Stromal cell of bone marrow (primary cell): ENCODE measurements at regions not wholly inside any gene's neighbourhood (a gene's known extent, or its start where the extent isn't known, plus 50 kb on each side); places are given as distances from the start of the nearest gene placed in this dataset.
"Not testable (repeated sequence)": the region's sequence is repeated elsewhere in the genome, so short reads cannot be mapped to it uniquely, and the experiment has no call there.

Experiments
- DNase-seq: peaks from one replicate; pipeline ENCODE4 v3.0.0-alpha.2; 2012; ENCODE audit warnings: low read depth

DNA sequence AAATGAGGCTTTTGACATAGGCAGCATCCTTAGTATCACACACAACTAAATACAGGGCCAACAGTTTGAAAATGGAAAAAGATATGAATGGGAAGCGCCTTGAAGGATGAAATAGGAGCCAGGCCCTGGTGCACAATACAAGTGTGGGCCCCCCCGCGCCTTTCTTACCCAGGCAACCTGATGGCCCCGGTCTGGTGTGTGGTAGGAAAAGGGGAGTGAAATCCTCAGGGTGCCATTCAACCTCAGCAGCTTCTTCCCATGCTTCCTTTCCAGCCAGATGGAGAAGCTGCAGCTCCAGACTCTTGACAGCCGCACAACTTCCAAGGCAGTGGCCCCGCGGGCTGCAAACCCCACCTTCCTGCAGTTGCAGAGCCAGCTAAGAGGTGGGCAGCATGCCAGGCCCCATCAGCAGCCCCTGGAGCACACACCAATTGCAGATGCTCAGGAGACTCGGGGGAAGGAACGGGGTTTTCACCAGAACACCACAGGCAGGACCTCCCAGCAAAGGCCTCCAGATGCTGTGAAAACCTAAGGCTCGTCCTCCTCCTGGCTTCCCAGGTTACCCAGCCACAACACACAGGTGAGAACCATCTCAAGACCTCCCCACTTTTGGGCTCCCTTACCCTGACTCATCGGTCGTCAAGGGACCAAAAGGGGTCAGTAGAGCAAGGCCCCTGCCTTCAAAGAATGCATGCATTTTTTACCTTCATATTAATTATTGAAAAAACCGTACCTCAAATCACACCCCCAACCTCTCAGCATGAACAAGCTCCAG lies 101.6 kb downstream of the CPN2 start:
- DNase-seq, result no peak

DNA sequence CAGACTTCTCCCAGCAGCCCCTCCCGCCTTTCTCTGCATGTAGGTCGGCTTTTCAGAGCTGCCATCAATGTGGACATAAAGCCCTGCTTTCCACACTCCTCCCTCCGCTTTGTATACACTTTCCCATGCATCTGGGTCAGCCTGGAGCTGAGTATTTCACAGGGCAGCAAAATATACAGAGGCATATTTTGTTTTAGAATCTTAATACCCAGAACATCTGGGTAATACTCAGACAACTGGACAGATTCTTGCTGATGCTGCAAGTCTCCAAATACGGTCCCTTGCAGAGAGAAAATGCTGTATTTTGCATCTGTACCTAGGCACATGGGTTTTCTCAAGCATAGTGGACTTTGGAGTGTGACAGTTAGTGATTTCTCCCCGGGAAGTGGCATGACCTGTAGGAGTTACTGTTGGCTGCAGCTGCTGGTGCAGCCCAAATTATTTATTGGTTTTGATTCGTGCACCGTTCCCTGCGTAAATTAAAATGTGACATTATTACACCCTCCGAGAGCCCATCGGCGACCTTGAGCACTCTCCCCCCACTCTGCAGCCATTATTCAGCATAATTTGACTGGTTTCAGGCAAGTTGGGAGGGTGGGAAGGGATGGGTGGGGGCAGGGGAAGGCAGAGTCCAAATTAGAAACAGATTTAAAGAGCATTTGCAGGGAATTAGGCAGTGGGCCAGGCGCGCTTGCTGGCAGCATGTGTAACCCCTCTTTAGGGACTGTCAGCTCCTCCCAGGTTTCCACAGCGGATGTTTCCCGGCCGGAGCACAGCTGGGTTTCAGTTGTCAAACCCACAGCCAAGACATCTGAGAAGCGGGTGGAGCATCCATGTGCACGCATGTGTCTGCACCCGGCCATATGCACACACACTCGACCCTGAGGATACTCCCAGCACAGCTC lies 100.8 kb downstream of the CPN2 start:
- peak; percentile 49 for DNase-seq

DNA sequence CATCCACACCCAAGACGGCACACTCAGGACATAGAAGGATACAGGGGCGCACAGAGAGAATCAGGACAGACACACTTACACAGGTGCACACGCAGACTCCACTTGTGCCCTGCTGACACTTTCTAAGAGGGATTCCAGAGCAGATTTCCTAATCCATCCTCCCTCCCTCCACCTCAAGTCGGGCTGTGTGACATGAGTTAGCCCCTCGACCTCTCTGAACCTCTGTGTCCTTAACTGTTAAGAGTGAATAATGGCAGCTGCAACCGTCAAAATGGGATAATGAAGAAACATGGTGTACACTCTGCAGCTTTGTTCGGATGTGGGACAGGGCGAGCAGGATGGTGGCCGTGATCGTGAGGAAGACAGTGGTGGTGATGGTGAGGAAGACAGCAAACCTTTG lies 100.1 kb downstream of the CPN2 start:
- DNase-seq, result no peak

DNA sequence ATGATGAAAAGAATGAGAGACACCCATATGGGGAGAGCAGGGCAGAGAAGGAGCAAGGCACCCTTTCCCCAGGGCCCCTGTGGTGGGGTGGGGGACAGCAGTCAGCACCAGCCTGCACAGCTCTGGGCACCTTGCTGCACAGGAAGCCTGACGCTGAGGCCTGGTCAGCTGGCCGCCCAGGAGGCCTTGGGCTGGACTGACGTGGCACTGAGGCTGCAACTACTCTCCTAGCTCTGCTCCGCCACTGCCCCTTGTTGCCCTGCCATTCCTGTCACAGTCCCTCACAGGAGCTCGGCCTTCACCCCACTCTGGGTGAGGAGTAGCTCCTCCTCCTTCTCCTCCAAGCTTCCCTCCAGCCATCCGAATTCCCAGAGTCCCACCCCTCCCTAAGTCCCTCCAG lies 99.7 kb downstream of the CPN2 start:
- DNase-seq, result no peak

DNA sequence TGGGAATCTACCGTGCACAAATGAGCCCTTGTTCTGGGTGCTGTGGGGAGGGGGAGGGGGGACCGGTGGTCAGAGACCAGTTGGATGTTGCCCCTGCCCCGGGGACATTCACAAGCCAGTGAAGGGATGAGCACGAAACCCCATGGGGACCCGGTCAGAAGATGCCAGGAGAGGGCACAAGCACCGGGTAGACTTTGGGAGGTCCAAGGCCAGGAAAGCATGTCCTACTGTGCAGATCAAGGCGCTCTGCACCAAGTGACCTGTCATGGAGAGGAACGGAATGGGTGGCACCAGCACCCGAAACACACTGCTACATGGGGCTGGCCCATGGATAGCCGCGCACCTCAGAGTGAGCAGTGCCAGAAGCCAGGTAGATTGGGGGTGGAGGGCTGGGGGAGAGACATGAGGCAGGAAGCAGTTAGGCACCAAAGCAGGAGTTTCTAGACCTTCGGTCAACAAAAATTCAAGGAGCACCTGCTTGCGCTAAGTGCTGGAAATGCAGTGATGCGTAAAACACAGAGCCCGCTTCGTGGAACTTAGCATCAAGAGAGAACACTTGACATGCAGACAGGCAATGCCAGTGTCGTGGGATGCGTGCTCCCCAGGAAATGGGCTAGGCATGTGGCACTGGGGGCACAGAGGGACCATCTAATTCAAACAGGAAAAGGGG lies 99.1 kb downstream of the CPN2 start:
- DNase-seq, result no peak

DNA sequence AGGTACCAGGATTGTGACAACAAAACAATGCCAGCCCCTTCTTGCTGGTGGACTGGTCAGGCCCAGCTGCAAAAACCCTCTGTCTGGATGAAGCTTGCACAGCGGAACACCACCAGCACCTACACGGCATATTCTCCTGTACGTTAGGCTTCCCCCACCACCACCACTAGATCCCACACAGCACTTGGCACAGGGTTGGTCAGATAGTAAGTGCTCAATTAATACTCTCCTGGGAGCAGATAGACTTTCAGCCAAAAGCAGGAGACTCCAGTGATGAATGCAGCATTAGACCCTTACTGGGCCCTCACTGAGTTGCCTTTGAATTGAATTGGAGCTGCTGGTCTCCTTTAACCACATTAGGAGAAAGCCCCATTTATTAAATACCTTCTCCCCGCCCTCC lies 97.9 kb downstream of the CPN2 start:
- DNase-seq, result no peak

DNA sequence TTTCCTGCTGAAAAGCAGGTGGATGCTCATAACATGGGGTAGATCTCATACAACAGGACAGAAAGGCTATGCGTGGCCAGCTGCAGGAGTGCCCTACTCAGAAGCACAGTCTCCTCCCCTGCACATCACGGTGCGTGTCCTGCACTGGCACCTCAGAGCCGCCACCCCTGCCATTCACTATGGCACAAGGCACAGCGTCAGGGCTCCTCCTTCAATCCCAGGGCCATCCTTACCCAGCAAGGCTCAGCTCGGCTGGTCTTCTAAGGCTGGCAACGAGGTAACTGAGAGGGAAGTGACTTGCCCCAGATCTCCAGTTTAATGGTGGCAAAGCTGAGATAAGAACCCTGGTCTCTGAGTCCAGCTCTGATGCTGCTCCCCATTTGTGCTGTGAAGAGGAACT lies 97.1 kb downstream of the CPN2 start:
- no peak for DNase-seq

DNA sequence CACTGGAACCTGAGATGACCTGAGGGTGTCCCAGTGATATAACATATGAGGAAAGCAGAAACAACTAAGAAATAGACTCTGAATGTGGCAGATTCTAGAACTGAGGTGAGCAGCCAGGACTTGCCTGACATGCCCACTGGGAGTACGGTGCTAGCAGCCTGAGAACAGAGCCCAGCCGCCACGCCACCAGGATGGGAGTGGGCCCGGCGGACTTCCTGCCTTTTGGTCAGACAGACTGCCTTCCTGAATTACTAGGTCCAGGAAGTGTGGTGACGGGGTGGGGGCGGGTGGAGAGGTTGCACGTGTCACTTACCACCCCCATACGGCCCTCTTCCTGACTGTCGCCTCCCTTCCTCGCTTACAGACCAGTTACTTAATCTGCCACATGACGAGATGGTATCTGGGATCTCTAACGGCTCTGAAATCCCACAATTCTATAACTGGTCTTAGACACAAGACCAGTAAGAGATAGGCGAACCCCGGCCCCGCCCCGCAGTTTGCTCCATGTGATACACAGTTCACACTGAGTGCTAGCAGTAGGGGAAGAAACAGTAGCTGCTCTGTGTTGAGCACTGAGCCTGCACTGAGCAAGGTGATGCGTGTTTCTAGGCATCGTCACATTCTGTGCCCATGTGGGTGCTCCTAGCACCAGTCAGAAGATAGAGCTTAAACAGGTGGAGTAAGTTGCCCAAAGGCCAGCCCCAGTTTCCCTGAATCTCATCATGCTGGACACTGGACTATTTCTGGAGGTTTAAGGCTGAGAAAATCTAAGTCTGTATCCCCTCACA lies 95.7 kb downstream of the CPN2 start:
- DNase-seq, result no peak

DNA sequence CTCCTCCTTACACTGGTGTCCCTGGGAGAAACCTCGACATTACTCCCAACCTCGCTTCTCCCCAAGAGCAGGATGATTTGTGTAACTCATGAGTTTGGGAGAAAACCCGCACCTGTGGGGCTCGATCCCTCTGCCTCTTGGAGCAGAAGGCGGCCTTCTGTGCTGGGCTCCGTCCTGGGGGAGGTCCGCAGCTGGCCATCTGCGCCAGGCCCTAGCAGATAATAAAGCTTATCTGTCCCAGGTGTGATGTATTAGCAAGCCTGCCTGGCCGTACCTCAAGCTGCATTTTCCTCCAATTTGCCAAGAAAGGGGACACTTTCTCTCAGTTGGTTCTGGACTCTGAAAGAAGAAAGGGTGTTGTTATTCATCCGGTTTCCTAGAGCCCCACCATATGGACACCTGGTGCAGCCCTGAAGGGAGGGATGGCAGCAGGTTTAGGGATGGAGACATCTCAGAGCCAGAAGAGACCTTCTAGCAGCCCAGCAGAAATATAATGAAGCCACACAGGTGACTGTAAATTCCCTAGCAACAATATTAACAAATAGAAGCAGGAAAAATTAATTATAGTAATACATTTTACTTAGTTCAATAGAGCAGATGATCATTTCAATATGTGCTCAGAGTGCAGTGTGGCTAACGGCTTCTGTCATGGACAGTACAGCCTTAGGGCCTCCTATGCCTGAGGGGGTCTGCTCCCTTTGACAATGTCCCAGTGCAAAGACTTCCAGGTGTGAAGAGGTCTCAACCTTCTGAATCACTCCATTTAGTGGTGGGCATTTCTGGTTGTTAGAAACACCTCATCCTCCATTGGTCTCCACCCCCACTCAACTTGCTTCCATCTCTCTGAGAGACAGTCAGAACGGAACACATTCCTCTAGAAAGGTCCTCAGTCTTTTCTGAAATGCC lies 94.8 kb downstream of the CPN2 start:
- no peak for DNase-seq

DNA sequence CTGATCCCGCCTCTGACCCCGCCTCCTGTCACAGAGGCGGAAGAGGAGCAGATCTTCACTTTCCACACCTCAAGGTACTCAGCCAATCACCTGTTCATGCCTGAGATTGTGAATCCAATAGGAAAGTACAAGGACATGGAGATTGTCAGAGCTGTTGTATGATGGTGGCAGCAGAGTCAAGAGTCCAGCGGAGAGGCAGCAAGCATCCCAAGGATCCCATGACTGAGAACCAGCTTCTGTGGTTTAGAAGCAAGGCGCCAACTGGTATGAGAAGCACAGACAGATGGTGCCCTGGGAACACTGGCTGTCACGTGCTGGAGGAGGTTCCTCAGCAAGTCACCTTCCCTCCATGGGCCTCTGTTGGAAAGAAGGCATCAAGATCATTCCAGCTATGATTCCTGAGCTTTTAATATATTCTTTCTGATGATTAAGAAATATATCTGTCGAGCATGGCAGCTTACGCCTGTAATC lies 93.9 kb downstream of the CPN2 start:
- DNase-seq, result no peak

DNA sequence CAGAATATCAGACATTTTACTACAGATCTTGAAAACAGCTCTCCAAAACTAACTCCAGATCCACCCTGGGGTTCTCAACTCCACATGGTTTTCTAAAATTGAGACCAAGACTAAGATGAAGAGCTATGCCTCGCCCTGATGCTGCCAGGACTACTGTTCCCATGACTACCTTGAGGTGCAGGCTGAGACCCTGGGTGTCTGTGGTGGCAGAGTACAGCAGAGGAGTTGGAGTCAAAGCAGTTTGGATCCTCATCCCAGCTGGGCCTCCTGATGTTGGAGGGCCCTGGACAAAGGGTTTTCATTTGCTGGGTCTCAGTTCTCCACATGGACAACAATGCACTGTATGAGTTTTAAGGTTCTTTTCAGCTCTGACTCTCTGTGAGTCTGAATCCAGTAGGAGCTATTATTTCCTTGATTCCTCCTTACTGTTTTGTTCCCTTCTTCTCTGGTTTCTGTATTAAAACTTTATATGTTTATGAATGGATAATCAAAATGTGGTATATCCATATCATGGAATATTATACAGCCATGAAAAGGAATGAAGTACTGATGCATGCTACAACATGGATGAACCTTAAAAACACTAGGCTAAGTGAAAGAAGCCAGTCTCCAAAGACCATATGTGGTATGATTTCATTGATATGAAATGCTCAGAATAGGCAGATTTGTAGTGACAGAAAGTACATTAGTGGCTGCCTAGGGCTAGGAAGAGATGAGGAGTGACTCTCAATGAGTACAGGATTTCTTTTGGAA lies 93.0 kb downstream of the CPN2 start:
- no peak for DNase-seq

DNA sequence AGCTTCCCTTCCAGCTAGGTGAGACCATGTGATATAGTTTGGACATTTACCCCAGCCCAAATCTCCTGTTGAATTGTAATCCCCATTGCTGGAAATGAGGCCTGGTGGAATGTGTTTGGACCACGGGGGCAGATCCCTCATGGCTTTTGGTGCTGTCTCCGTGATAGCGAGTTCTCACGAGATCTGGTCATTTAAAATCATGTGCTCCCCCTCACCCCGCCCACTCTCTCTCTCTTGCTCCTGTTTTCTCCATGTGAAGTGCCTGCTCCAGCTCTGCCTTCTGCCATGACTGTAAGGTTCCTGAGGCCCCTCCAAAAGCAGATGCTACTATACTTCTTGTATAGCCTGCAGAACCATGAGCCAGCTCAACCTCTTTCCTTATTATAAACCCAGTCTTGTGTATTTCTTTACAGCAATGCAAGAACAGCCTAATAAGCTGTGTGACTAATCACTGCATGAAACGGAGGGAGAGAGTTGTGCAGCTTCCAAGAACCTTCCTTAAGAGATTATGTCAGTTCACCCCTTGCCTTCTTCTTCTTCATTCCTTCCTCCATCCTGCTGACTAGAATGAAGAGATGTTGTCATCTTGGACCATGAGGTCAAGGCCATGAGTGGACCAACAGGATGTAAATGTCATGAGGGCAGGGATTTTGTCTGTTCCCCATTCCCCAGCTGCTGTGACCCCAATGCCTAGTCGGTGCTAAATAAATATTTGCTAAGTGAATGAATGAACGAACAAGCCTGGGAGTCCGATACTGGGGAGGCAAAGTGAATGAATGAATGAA lies 91.0 kb downstream of the CPN2 start:
- no peak for DNase-seq

DNA sequence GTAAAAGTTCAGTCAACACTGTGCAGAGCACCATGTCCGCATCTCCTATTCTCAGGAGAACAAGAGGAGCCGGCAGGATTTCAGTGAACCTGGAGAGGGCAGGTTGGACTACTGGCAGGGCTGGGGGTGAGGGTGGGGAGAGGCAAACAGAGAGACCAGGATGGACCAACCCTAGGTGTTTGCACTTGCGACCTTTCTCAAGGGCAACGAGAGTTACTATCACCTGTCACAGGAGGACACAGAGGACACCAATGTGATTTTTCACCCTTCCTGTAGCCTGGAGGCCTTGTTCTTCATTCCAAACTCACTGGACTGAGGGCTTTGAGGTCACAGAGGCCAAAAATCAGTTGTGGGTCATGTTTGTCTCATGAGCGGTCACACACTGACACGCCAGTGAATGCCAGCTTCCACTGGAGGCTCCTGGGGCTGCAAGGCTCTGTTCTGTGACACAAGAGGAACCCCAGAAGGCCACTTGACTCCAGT lies 89.5 kb downstream of the CPN2 start:
- DNase-seq, result no peak

DNA sequence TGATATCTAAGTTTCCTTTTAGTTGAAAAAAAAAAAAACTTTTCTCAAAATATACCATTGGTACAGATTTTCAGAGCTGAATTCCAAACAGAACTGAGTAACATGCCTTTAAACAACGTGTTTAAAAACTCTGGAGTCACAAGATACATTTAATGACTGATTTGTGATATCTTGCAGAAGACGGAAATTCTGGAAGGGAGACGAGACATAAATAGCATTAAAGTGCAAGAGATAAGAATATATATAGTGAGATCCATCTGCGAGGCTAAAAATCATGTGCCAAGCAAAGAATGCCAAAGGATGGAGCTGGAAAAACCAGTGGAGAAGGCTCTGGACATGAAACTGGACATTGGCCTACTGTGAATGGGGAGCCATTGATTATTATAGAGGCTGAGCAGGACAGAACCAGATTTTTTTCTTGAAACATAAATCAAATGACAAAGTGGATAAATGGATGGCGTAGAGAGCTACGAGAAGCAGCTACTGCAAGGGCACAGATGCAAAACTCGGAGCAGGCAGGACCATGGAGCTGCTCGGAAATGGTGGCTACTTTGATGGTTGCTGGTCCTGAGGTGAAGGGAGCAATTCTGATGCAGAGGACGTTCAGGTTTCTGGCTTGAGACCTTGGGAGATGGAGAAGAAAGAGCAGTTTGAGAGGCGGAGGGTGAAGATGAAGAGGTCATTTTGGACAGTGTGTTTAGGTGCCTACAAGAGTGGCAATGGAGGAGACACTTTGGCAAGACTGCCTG lies 88.8 kb downstream of the CPN2 start:
- no peak for DNase-seq

DNA sequence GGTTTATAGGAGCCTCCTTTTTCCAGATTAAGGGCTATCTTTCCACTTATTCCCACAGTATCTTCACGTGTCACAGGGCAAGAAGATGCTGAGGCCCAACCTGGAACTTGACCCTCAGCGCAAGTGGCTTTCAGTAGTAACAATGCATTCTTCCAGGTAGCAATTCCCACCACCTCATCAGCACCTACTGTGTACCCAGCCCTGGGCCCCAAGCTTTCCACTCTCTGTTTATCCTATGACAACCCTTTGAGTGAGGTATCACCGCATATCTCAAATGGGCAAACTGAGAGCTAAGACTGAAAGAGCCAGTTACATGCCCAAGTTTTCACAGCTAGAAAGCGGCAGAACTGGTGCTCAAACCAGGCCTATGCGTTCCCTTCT lies 88.2 kb downstream of the CPN2 start:
- DNase-seq, result no peak

DNA sequence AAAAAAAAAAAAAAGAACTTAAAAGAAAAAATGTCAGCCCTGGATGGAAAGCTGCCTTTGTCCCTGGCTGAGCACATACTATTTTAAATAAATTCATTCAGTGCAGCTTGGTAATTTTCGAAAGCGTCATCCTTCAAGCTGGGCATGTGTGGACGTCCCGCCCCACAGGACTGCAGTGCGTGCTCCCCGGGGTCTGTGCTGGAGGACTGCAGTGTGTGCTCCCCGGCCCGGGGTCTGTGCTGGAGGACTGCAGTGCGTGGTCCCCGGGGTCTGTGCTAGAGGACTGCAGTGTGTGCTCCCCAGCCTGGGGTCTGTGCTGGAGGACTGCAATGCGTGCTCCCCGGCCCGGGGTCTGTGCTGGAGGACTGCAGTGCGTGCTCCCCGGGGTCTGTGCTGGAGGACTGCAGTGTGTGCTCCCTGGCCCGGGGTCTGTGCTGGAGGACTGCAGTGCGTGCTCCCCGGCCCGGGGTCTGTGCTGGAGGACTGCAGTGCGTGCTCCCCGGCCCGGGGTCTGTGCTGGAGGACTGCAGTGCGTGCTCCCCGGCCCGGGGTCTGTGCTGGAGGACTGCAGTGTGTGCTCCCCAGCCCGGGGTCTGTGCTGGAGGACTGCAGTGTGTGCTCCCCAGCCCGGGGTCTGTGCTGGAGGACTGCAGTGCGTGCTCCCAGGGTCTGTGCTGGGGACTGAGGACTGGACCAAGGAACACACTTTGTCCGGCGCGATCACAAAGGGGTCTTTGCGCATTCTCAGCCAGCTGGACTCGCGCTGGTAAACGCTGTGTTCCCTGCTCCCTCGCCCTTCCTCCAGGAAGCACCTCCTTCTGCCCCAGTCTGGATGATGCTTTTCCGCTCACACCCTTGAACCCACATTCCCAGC lies 86.3 kb downstream of the CPN2 start:
- not testable (repeated sequence) for DNase-seq

DNA sequence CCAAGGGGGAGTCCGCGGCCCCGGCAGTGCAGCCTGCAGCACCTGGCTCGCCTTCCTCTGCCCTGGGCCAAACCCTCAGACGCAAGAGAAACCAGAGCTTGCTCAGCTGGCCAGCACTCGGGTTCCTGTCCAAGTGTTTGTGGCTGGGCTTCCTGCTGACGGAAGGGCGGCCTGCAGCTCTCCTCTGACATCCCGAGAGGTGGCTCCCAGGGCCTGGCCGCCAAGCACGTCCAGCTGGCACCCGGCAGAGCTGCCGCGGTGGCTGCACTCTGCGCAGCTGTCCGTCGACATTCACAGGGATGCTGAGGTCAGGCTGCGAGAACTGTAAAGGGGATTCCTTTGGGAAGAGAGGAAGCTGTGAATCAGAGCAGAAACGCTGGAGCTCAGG lies 85.6 kb downstream of the CPN2 start:
- DNase-seq, result peak; percentile 84
